ENCODE measurements at regions not wholly inside any gene's neighbourhood (a gene's known extent, or its start where the extent isn't known, plus 50 kb on each side); places are given as distances from the start of the nearest gene placed in this dataset.
A peak's percentile ranks its signal among the peaks of the same experiment; 100 is the strongest.

- no peak overlapping the region for H4K91ac ChIP-seq (ENCODE audit: low read length)
- no peak overlapping the region for H4K8ac ChIP-seq (ENCODE audit: low read length)
- H2BK12ac ChIP-seq (ENCODE audit: low read length in 2 of 2) = no peak overlapping the region
Observed at GRCh38 chr18:57927511-57927910, 116.5 kb upstream of the NEDD4L start.

GRCh38 chr18:57925706-57926105, 118.3 kb upstream of the NEDD4L start:
- Histone ChIP-seq H3K27ac (ENCODE audit: low read length, poor library complexity, severe bottlenecking) (peak overlapping the region; percentile 28), H3K4me3 (ENCODE audit: insufficient read depth in 1 of 2, low read depth in 1 of 2, low read length in 2 of 2) (no peak overlapping the region)
- 70% methylated on average over 1 of the region's 1 CpG for WGBS

More at GRCh38 chr18:57927511-57927910, 116.5 kb upstream of the NEDD4L start:
- Histone ChIP-seq H3K4me3 (ENCODE audit: insufficient read depth in 1 of 2, low read depth in 1 of 2, low read length in 2 of 2) (no peak overlapping the region), H3K18ac (ENCODE audit: low read depth in 1 of 2, low read length in 2 of 2) (no peak overlapping the region), H3K4me1 (ENCODE audit: control insufficient read depth, insufficient read depth, low read depth, low read length) (peaks cover 3% of the 10 kb centered on the region), H3K9me3 (ENCODE audit: control insufficient read depth, low read length) (no peaks in the 10 kb centered on the region), H3K36me3 (ENCODE audit: control insufficient read depth in 1 of 2, insufficient read depth in 2 of 2, low read depth in 1 of 2, low read length in 2 of 2) (no peaks in the 10 kb centered on the region), H3K79me1 (replicated peaks; ENCODE audit: low read length, poor library complexity, severe bottlenecking) (no peaks in the 10 kb centered on the region), H2BK120ac (ENCODE audit: low read depth, low read length) (no peak overlapping the region), H3K9ac (ENCODE audit: low read length) (no peak overlapping the region), H3K4ac (ENCODE audit: low read depth in 1 of 2, low read length in 2 of 2) (no peak overlapping the region), H3K27ac (ENCODE audit: low read length, poor library complexity, severe bottlenecking) (no peak overlapping the region), H2AFZ (ENCODE audit: low read depth, low read length) (no peak overlapping the region), H3K4me2 (ENCODE audit: low read length, poor library complexity, severe bottlenecking) (no peak overlapping the region), H2AK5ac (ENCODE audit: low read length, severe bottlenecking) (no peak overlapping the region), H3K14ac (ENCODE audit: low read length in 2 of 2) (no peak overlapping the region), H3K27me3 (ENCODE audit: control insufficient read depth in 1 of 2, insufficient read depth in 1 of 2, low read length in 2 of 2) (no peaks in the 10 kb centered on the region), H2BK5ac (ENCODE audit: low read depth, low read length, poor library complexity, severe bottlenecking) (no peak overlapping the region), H3K23ac (ENCODE audit: low read length in 2 of 2) (no peak overlapping the region), H2BK15ac (ENCODE audit: low read depth, poor library complexity, severe bottlenecking) (no peak overlapping the region)
- DNase-seq = no peak
- no CpG with 5 or more reads among the region's 2 CpGs for WGBS

DNA sequence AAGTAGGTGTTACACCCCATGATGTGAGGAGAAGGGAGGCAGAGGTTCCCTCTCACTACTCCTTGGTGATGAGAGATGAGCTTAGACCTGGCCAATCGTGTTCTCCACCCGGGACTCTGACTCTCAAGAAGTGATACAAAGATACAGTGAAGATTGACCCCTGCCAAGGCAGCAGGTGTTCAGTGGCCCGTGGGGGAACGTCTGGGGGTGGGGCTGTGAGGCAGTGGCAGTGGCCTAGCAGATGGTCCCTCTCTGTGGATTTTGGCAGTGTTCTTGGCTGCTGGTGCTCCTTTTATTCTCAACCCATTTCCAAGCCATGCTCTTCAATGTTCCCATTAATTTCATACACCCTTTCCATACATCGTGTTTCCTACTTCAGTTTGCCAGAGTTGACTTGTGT, 120.4 kb upstream of the NEDD4L start:
- H3K4me2 ChIP-seq (ENCODE audit: low read length, poor library complexity, severe bottlenecking) = no peak overlapping the region
- no peak overlapping the region for H2BK15ac ChIP-seq (ENCODE audit: low read depth, poor library complexity, severe bottlenecking)
- H2AK5ac ChIP-seq (ENCODE audit: low read length, severe bottlenecking) = no peak overlapping the region
- H2BK5ac ChIP-seq (ENCODE audit: low read depth, low read length, poor library complexity, severe bottlenecking) = no peak overlapping the region
- 84% methylated on average over 5 of the region's 5 CpGs for WGBS
- H4K8ac ChIP-seq (ENCODE audit: low read length) = no peak overlapping the region
- no peaks in the 10 kb centered on the region for H3K36me3 ChIP-seq (ENCODE audit: control insufficient read depth in 1 of 2, insufficient read depth in 2 of 2, low read depth in 1 of 2, low read length in 2 of 2)
- H2BK120ac ChIP-seq (ENCODE audit: low read depth, low read length) = no peak overlapping the region
- H3K4ac ChIP-seq (ENCODE audit: low read depth in 1 of 2, low read length in 2 of 2) = no peak overlapping the region
- H3K14ac ChIP-seq (ENCODE audit: low read length in 2 of 2) = no peak overlapping the region
- no peak overlapping the region for H3K27ac ChIP-seq (ENCODE audit: low read length, poor library complexity, severe bottlenecking)
- H2BK12ac ChIP-seq (ENCODE audit: low read length in 2 of 2) = no peak overlapping the region
- H3K79me1 ChIP-seq (replicated peaks; ENCODE audit: low read length, poor library complexity, severe bottlenecking) = no peaks in the 10 kb centered on the region
- H3K18ac ChIP-seq (ENCODE audit: low read depth in 1 of 2, low read length in 2 of 2) = no peak overlapping the region
- DNase-seq = no peak
- no peaks in the 10 kb centered on the region for H3K9me3 ChIP-seq (ENCODE audit: control insufficient read depth, low read length)
- no peak overlapping the region for H3K9ac ChIP-seq (ENCODE audit: low read length)
- no peaks in the 10 kb centered on the region for H3K27me3 ChIP-seq (ENCODE audit: control insufficient read depth in 1 of 2, insufficient read depth in 1 of 2, low read length in 2 of 2)
- H3K23ac ChIP-seq (ENCODE audit: low read length in 2 of 2) = no peak overlapping the region
- H4K91ac ChIP-seq (ENCODE audit: low read length) = no peak overlapping the region
- no peak overlapping the region for H2AFZ ChIP-seq (ENCODE audit: low read depth, low read length)
- H3K4me1 ChIP-seq (ENCODE audit: control insufficient read depth, insufficient read depth, low read depth, low read length) = peaks cover 3% of the 10 kb centered on the region
- H3K4me3 ChIP-seq (ENCODE audit: insufficient read depth in 1 of 2, low read depth in 1 of 2, low read length in 2 of 2) = no peak overlapping the region

More at GRCh38 chr18:57925706-57926105, 118.3 kb upstream of the NEDD4L start:
- H3K14ac ChIP-seq (ENCODE audit: low read length in 2 of 2) = no peak overlapping the region
- no peak overlapping the region for H3K4me2 ChIP-seq (ENCODE audit: low read length, poor library complexity, severe bottlenecking)
- no peaks in the 10 kb centered on the region for H3K27me3 ChIP-seq (ENCODE audit: control insufficient read depth in 1 of 2, insufficient read depth in 1 of 2, low read length in 2 of 2)
- H3K4me1 ChIP-seq (ENCODE audit: control insufficient read depth, insufficient read depth, low read depth, low read length) = peaks cover 3% of the 10 kb centered on the region
- H2AFZ ChIP-seq (ENCODE audit: low read depth, low read length) = no peak overlapping the region
- H2BK5ac ChIP-seq (ENCODE audit: low read depth, low read length, poor library complexity, severe bottlenecking) = no peak overlapping the region
- no peak overlapping the region for H3K18ac ChIP-seq (ENCODE audit: low read depth in 1 of 2, low read length in 2 of 2)
- no peak overlapping the region for H3K23ac ChIP-seq (ENCODE audit: low read length in 2 of 2)
- no peak overlapping the region for H2AK5ac ChIP-seq (ENCODE audit: low read length, severe bottlenecking)
- H3K4ac ChIP-seq (ENCODE audit: low read depth in 1 of 2, low read length in 2 of 2) = no peak overlapping the region
- no peak overlapping the region for H2BK12ac ChIP-seq (ENCODE audit: low read length in 2 of 2)
- H3K9ac ChIP-seq (ENCODE audit: low read length) = no peak overlapping the region
- no peak overlapping the region for H2BK120ac ChIP-seq (ENCODE audit: low read depth, low read length)
- DNase-seq = peak; percentile 16
- no peak overlapping the region for H4K8ac ChIP-seq (ENCODE audit: low read length)
- H2BK15ac ChIP-seq (ENCODE audit: low read depth, poor library complexity, severe bottlenecking) = no peak overlapping the region
- H3K9me3 ChIP-seq (ENCODE audit: control insufficient read depth, low read length) = no peaks in the 10 kb centered on the region
- no peaks in the 10 kb centered on the region for H3K36me3 ChIP-seq (ENCODE audit: control insufficient read depth in 1 of 2, insufficient read depth in 2 of 2, low read depth in 1 of 2, low read length in 2 of 2)
- no peaks in the 10 kb centered on the region for H3K79me1 ChIP-seq (replicated peaks; ENCODE audit: low read length, poor library complexity, severe bottlenecking)
- H4K91ac ChIP-seq (ENCODE audit: low read length) = no peak overlapping the region

DNA sequence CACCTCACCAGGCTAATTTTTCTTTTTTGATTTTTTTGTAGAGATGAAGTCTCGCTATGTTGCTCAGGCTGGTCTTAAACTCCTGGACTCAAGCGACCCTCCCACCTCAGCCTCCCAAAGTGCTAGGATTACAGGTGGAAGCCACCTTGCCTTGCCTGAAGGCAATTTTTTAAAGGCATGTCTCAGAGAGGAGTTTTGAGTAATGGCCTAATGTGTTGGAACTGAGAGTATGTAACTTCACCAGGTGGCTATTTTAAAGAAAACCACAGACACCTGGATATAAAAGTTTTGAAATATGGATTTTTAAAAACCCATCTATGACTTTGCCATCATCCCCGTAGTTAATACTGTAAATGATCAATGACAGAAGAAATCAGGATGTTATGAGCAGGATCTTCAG, 119.8 kb upstream of the ATP8B1 start:
- Histone ChIP-seq H3K27me3 (ENCODE audit: control insufficient read depth in 1 of 2, insufficient read depth in 1 of 2, low read length in 2 of 2) (peaks cover 0 to 7% of the 10 kb centered on the region in 2 experiments), H3K36me3 (ENCODE audit: control insufficient read depth in 1 of 2, insufficient read depth in 2 of 2, low read depth in 1 of 2, low read length in 2 of 2) (no peaks in the 10 kb centered on the region), H2BK5ac (ENCODE audit: low read depth, low read length, poor library complexity, severe bottlenecking) (no peak overlapping the region), H4K91ac (ENCODE audit: low read length) (no peak overlapping the region), H3K4me3 (ENCODE audit: insufficient read depth in 1 of 2, low read depth in 1 of 2, low read length in 2 of 2) (no peak overlapping the region), H2BK120ac (ENCODE audit: low read depth, low read length) (no peak overlapping the region), H2BK12ac (ENCODE audit: low read length in 2 of 2) (no peak overlapping the region), H3K79me1 (replicated peaks; ENCODE audit: low read length, poor library complexity, severe bottlenecking) (no peaks in the 10 kb centered on the region), H3K23ac (ENCODE audit: low read length in 2 of 2) (no peak overlapping the region), H3K18ac (ENCODE audit: low read depth in 1 of 2, low read length in 2 of 2) (no peak overlapping the region), H3K4ac (ENCODE audit: low read depth in 1 of 2, low read length in 2 of 2) (no peak overlapping the region), H3K27ac (ENCODE audit: low read length, poor library complexity, severe bottlenecking) (no peak overlapping the region), H4K8ac (ENCODE audit: low read length) (no peak overlapping the region), H3K9ac (ENCODE audit: low read length) (no peak overlapping the region), H2AK5ac (ENCODE audit: low read length, severe bottlenecking) (no peak overlapping the region), H3K14ac (ENCODE audit: low read length in 2 of 2) (no peak overlapping the region), H3K4me2 (ENCODE audit: low read length, poor library complexity, severe bottlenecking) (no peak overlapping the region), H2AFZ (ENCODE audit: low read depth, low read length) (no peak overlapping the region), H3K4me1 (ENCODE audit: control insufficient read depth, insufficient read depth, low read depth, low read length) (peaks cover 3% of the 10 kb centered on the region), H3K9me3 (ENCODE audit: control insufficient read depth, low read length) (no peaks in the 10 kb centered on the region), H2BK15ac (ENCODE audit: low read depth, poor library complexity, severe bottlenecking) (no peak overlapping the region)
- DNase-seq = no peak
- WGBS = 81% methylated on average over 3 of the region's 3 CpGs

All from mesenchymal stem cell (in vitro differentiated cells and primary cell).